NCI-H82 treated with DMSO at 0.1 percent for 48 hours (cell line): ENCODE measurements at regions not wholly inside any gene's neighbourhood (a gene's known extent, or its start where the extent isn't known, plus 50 kb on each side); places are given as distances from the start of the nearest gene placed in this dataset.
"Not testable (repeated sequence)": the region's sequence is repeated elsewhere in the genome, so short reads cannot be mapped to it uniquely, and the experiment has no call there.

ENCODE experiments used
- DNase-seq: peaks from one replicate; lab custom pipeline; 2025; ENCODE audit not compliant: unreplicated experiment; lab: John Stamatoyannopoulos, UW

- DNase-seq: no peak
These were observed 419.2 kb downstream of the NR4A2 start for GRCh38 chr2:155913356-155913755.

- DNase-seq: no peak
These were observed 424.0 kb downstream of the NR4A2 start for GRCh38 chr2:155908567-155908966.

- DNase-seq: no peak
These were observed 425.3 kb downstream of the NR4A2 start for GRCh38 chr2:155907211-155907610.

- DNase-seq: no peak
These were observed 426.9 kb downstream of the NR4A2 start for GRCh38 chr2:155905657-155906056.

GRCh38 chr2:155904720-155905119 lies 427.8 kb downstream of the NR4A2 start:
- no peak for DNase-seq

GRCh38 chr2:155902635-155903034 lies 429.9 kb downstream of the NR4A2 start:
- DNase-seq: no peak

- no peak for DNase-seq
These were observed 437.5 kb downstream of the NR4A2 start for GRCh38 chr2:155895016-155895415.

GRCh38 chr2:155880382-155880781 lies 452.1 kb downstream of the NR4A2 start:
- not testable (repeated sequence) for DNase-seq

- not testable (repeated sequence) for DNase-seq
These were observed 452.6 kb downstream of the NR4A2 start for GRCh38 chr2:155879900-155880299.

- DNase-seq: no peak
These were observed 460.1 kb downstream of the NR4A2 start for GRCh38 chr2:155872396-155872795.

GRCh38 chr2:155871940-155872339 lies 460.6 kb downstream of the NR4A2 start:
- no peak for DNase-seq

GRCh38 chr2:155867564-155867963 lies 465.0 kb downstream of the NR4A2 start:
- DNase-seq: no peak

GRCh38 chr2:155866477-155866876 lies 466.0 kb downstream of the NR4A2 start:
- DNase-seq: no peak

- no peak for DNase-seq
These were observed 480.4 kb downstream of the NR4A2 start for GRCh38 chr2:155852156-155852555.

GRCh38 chr2:155846259-155846658 lies 486.3 kb downstream of the NR4A2 start:
- DNase-seq: no peak

- DNase-seq: no peak
These were observed 488.1 kb downstream of the NR4A2 start for GRCh38 chr2:155844461-155844860.

GRCh38 chr2:155842103-155842502 lies 490.4 kb downstream of the NR4A2 start:
- no peak for DNase-seq

- DNase-seq: no peak
These were observed 491.1 kb downstream of the NR4A2 start for GRCh38 chr2:155841442-155841841.

GRCh38 chr2:155840661-155841060 lies 491.9 kb downstream of the NR4A2 start:
- no peak for DNase-seq

GRCh38 chr2:155839991-155840390 lies 492.5 kb downstream of the NR4A2 start:
- DNase-seq: no peak

GRCh38 chr2:155839436-155839835 lies 493.1 kb downstream of the NR4A2 start:
- no peak for DNase-seq

- no peak for DNase-seq
These were observed 496.1 kb downstream of the NR4A2 start for GRCh38 chr2:155836439-155836838.

- no peak for DNase-seq
These were observed 501.5 kb downstream of the NR4A2 start for GRCh38 chr2:155830817-155831579.
